Spleen (tissue), 11 donors: ENCODE measurements at regions not wholly inside any gene's neighbourhood (a gene's known extent, or its start where the extent isn't known, plus 50 kb on each side); places are given as distances from the start of the nearest gene placed in this dataset.
A peak's percentile ranks its signal among the peaks of the same experiment; 100 is the strongest.

Experiments
- DNase-seq: peaks from one replicate; pipeline ENCODE4 v3.0.0-alpha.2; 2020
- H3K27ac ChIP-seq, 8 donors: fragments of 200-600 bp; sonication (generic) in 7 of 8; 1 replicate in 4 of 8; 2 replicates in 4 of 8; pipeline versions ENCODE4 v1.5.0 to v1.8.0; 2016 to 2021; ENCODE audit warnings: inconsistent platforms in 4 of 8, mild to moderate bottlenecking in 4 of 8, moderate library complexity in 1 of 8
- H3K27me3 ChIP-seq, 7 donors: fragments of 200-600 bp; sonication (generic) in 6 of 7; replicated peaks in 1 of 7; 1 replicate in 4 of 7; 2 replicates in 3 of 7; pipeline versions ENCODE4 v1.5.0 to v1.8.0; 2016 to 2021; ENCODE audit warnings: inconsistent platforms in 3 of 7, mild to moderate bottlenecking in 1 of 7
- H3K36me3 ChIP-seq, 6 donors: fragments of 200-600 bp; sonication (generic) in 5 of 6; 1 replicate in 4 of 6; 2 replicates in 2 of 6; pipeline versions ENCODE4 v1.5.0 to v1.8.0; 2016 to 2021; ENCODE audit warnings: inconsistent platforms in 2 of 6
- H3K4me1 ChIP-seq, 6 donors: fragments of 200-600 bp; sonication (generic) in 5 of 6; 1 replicate in 3 of 6; 2 replicates in 3 of 6; pipeline versions ENCODE4 v1.5.0 to v1.8.0; 2016 to 2021; ENCODE audit warnings: inconsistent platforms in 3 of 6
- H3K4me3 ChIP-seq, 8 donors: fragments of 200-600 bp; sonication (generic) in 7 of 8; 1 replicate in 4 of 8; 2 replicates in 4 of 8; pipeline versions ENCODE4 v1.5.0 to v1.8.0; 2016 to 2021; ENCODE audit warnings: inconsistent platforms in 4 of 8, mild to moderate bottlenecking in 4 of 8, moderate library complexity in 2 of 8
- H3K9me3 ChIP-seq, 8 donors: fragments of 200-600 bp; sonication (generic) in 7 of 8; 1 replicate in 4 of 8; 2 replicates in 4 of 8; pipeline versions ENCODE4 v1.5.0 to v1.8.0; 2016 to 2021; ENCODE audit warnings: inconsistent platforms in 4 of 8
- CTCF ChIP-seq, 11 experiments: fragments of 200-600 bp in 7 of 11; fragments of 450-650 bp in 4 of 11; sonication (generic) in 4 of 11; IDR thresholded peaks in 8 of 11; conservative IDR thresholded peaks in 3 of 11; 1 replicate in 7 of 11; 2 replicates in 4 of 11; pipeline versions ENCODE4 v1.4.0 to v1.8.0; 2016 to 2021; ENCODE audit warnings: antibody characterized with exemption in 11 of 11, inconsistent platforms in 4 of 11, mild to moderate bottlenecking in 1 of 11
- POLR2A ChIP-seq, 3 donors: fragments of 450-650 bp; IDR thresholded peaks; one replicate each; pipeline ENCODE4 v1.5.1; 2017; ENCODE audit warnings: antibody characterized with exemption in 3 of 3, mild to moderate bottlenecking in 1 of 3
- POLR2AphosphoS5 ChIP-seq, 3 donors: sonication (generic); formaldehyde crosslinking; IDR thresholded peaks; one replicate each; pipeline ENCODE4 v1.5.1; 2017; ENCODE audit warnings: antibody characterized with exemption in 3 of 3
- WGBS, 5 donors: extraction: QIAGEN DNeasy Blood & Tissue Kit in 3 of 5; methylation state at CpG; one replicate each; pipeline versions ENCODE4 v1.1.5 to v1.1.7; 2013 to 2018; 5-methylcytosine and 5-hydroxymethylcytosine counted together
- intact Hi-C: fragments of 100-400 bp; cut with DNase I; formaldehyde crosslinking; loops from one replicate; pipeline ENCODE4 v1.15.0; 2023; ENCODE audit warnings: low total_unique reads
- donor health status: healthy with polysubstance abuse.
- donor health status: DM: no; HTN: no; CAD: no; lungs with moderate emphysema.
- donor health status: DM: no; HTN: no; CAD: no.
- donor health status: Bipolar disorder and iron deficiency.
- donor health status: healthy.
- donor health status: DM: no; HTN: no; CAD: no.
- donor health status: DM: yes; HTN: yes; CAD: no.

- Histone ChIP-seq H3K27ac (no peak overlapping the region), H3K4me3 (no peak overlapping the region), H3K9me3 (no peaks in the 10 kb centered on the region), H3K27me3 (peaks cover 0 to 48% (median 6%) of the 10 kb centered on the region in 7 donors), H3K36me3 (no peaks in the 10 kb centered on the region), H3K4me1 (peaks cover 0 to 4% (median 0%) of the 10 kb centered on the region in 6 donors)
- no peak for DNase-seq
- intact Hi-C loops: no loop called here
- TF ChIP-seq POLR2AphosphoS5 (IDR thresholded peaks at IDR 0.05): no peak
- no peak for TF ChIP-seq POLR2A (IDR thresholded peaks at IDR 0.05)
- no peak for TF ChIP-seq CTCF (IDR thresholded peaks at IDR 0.05 in 8 of 11, conservative IDR thresholded peaks at IDR 0.05 in 3 of 11)
- WGBS, 5 donors: 63 to 73% (median 68%) methylated on average over 10 of the region's 10 CpGs
These were observed 163.2 kb upstream of the CSF3R start for GRCh38 chr1:36645867-36646266.

GRCh38 chr1:36644556-36644955 lies 161.8 kb upstream of the CSF3R start:
- Histone ChIP-seq H3K9me3 (no peaks in the 10 kb centered on the region), H3K27ac (no peak overlapping the region), H3K4me1 (no peaks in the 10 kb centered on the region), H3K4me3 (no peak overlapping the region), H3K27me3 (peaks cover 0 to 36% (median 3%) of the 10 kb centered on the region in 7 donors), H3K36me3 (no peaks in the 10 kb centered on the region)
- intact Hi-C loops: no loop called here
- no peak for TF ChIP-seq POLR2AphosphoS5 (IDR thresholded peaks at IDR 0.05)
- TF ChIP-seq POLR2A (IDR thresholded peaks at IDR 0.05): no peak
- TF ChIP-seq CTCF (IDR thresholded peaks at IDR 0.05 in 8 of 11, conservative IDR thresholded peaks at IDR 0.05 in 3 of 11): no peak
- 83 to 91% (median 83%) methylated on average over 7 of the region's 7 CpGs for WGBS, 5 donors
- DNase-seq: no peak

DNA sequence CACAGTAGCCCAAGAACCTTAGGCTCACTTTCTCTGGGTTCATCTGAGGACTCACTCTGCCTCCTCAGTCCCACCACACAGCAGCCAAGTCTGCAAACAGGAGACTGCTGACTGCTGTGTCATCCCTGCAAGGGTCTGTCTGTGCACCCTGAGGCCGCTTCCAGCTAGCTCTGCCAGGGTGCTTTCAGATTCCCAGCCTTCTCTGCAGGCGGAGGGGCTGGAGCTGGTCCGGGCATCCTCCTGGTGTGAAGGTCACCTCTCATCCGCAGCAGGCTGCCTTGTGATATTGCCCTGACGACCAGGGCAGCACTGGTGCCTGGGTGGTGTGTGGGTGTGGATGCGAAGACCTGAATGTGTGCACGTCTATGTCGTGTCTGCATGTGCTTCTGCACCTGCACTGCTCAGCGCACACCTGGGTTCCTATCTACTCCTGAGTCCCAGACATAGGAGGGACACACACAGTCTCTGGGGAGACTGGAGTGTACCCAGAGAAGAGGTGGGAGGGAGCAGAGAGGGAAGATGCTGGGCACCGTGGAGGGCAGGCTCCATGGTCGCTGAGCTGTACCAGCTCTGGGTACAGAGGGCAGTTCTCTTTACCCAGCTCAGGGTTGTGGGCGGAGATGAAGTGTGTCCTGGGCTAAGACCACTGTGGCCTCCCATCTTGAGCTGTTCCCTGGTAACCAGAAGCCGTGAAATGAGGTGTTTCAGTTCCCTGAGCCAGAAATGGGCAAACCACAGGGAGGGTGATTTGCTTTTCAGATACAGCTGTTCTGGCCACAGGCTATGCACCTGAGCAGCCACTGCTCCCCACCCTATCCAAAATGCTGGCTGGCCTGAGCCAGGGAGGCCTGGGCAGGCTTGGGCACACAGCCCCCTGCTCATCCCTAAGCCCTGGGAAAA lies 160.9 kb upstream of the CSF3R start:
- Histone ChIP-seq H3K4me1 (no peaks in the 10 kb centered on the region), H3K9me3 (no peaks in the 10 kb centered on the region), H3K27me3 (peaks cover 0 to 28% (median 0%) of the 10 kb centered on the region in 7 donors), H3K27ac (no peak overlapping the region), H3K36me3 (no peaks in the 10 kb centered on the region), H3K4me3 (no peak overlapping the region)
- intact Hi-C loops: no loop called here
- no peak for TF ChIP-seq CTCF (IDR thresholded peaks at IDR 0.05 in 8 of 11, conservative IDR thresholded peaks at IDR 0.05 in 3 of 11)
- no peak for TF ChIP-seq POLR2A (IDR thresholded peaks at IDR 0.05)
- no peak for TF ChIP-seq POLR2AphosphoS5 (IDR thresholded peaks at IDR 0.05)
- DNase-seq: peak; percentile 58
- WGBS, 5 donors: 72 to 84% (median 79%) methylated on average over 9 to 13 of the region's 13 CpGs

DNA sequence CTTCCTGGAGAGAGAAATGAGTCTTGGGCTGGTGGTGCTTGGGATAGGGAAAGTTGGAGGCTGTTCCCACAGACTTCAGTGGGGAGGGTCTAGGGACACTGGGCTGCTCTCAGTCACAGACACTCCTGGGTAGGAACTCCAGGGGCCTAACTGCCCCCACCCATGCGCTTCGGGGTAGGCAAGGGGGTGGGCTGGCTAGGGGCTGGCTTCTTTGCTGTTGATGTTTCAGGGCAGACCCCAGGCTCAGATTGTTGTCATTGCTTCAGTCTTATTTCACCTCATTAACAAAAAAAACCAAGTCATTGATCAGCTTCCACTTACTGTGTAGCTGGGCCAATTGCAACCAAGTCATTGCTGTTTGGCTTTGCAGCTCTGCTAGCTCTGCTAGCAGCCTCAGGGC lies 160.1 kb upstream of the CSF3R start:
- Histone ChIP-seq H3K36me3 (no peaks in the 10 kb centered on the region), H3K27me3 (peaks cover 0 to 29% (median 0%) of the 10 kb centered on the region in 7 donors), H3K9me3 (no peaks in the 10 kb centered on the region), H3K4me3 (no peak overlapping the region), H3K27ac (no peak overlapping the region), H3K4me1 (no peaks in the 10 kb centered on the region)
- TF ChIP-seq POLR2A (IDR thresholded peaks at IDR 0.05) (no peak), POLR2AphosphoS5 (IDR thresholded peaks at IDR 0.05) (no peak), CTCF (IDR thresholded peaks at IDR 0.05 in 8 of 11, conservative IDR thresholded peaks at IDR 0.05 in 3 of 11) (no peak)
- DNase-seq: peak; percentile 46
- intact Hi-C loops: no loop called here
- WGBS, 5 donors: 88 to 100% (median 93%) methylated on average over 1 to 2 of the region's 2 CpGs
